H54 (cell line): ENCODE measurements at regions not wholly inside any gene's neighbourhood (a gene's known extent, or its start where the extent isn't known, plus 50 kb on each side); places are given as distances from the start of the nearest gene placed in this dataset.
"Not testable (repeated sequence)": the region's sequence is repeated elsewhere in the genome, so short reads cannot be mapped to it uniquely, and the experiment has no call there.

ENCODE experiments used
- DNase-seq: peaks from one replicate; pipeline ENCODE4 v3.0.0; 2011; ENCODE audit warnings: low spot score, mixed read lengths; ENCODE audit not compliant: insufficient read length
- FAIRE-seq: peaks from 3 replicates; lab custom pipeline; 2011; peaks lifted over from hg19 to GRCh38; lab: Jason Lieb, UNC
- POLR2A ChIP-seq: IDR thresholded peaks from 2 replicates; pipeline ENCODE4 v1.6.1; 2011; ENCODE audit warnings: low read depth, mild to moderate bottlenecking, low read length

DNA sequence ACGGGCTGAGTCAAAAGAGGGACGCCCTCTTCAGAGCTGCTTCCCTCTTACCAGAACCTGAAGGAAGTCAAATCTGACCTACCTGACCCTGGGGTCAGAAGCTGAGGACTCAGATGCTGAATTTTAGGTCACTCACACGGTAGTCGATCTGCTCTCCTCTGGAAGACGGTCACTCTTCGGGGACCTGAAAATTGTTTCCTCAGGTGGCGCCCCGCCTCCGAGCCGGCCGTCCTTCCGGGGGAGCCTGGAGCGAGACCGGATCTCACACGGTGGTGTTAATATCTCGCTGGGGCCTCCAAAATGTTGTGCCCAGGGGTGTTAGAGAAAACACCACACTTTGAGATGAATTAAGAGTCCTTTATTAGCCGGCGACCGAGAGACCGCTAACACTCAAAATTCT lies 737.2 kb downstream of the SI start:
- no peak for TF ChIP-seq POLR2A
- FAIRE-seq (no peak), DNase-seq (no peak)

DNA sequence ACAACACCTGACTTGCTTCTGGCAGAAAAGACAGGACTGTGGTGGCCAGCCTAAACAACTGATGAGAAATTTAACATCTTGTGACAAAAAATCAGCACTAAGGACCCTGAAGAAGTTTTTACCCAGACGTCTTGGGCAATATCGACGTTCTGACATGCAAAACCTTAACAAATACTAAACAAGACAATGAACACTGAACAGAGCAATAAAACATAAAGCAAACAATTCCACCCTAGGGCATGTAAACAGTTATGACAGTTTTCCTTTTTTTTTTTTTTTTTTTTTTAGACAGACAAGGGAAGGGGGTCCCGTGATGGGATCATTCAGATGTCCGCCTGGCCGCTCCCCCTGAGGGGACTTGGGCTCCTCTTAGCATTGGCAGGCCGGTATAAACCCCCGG lies 738.0 kb downstream of the SI start:
- no peak for FAIRE-seq
- no peak for DNase-seq
- no peak for TF ChIP-seq POLR2A

DNA sequence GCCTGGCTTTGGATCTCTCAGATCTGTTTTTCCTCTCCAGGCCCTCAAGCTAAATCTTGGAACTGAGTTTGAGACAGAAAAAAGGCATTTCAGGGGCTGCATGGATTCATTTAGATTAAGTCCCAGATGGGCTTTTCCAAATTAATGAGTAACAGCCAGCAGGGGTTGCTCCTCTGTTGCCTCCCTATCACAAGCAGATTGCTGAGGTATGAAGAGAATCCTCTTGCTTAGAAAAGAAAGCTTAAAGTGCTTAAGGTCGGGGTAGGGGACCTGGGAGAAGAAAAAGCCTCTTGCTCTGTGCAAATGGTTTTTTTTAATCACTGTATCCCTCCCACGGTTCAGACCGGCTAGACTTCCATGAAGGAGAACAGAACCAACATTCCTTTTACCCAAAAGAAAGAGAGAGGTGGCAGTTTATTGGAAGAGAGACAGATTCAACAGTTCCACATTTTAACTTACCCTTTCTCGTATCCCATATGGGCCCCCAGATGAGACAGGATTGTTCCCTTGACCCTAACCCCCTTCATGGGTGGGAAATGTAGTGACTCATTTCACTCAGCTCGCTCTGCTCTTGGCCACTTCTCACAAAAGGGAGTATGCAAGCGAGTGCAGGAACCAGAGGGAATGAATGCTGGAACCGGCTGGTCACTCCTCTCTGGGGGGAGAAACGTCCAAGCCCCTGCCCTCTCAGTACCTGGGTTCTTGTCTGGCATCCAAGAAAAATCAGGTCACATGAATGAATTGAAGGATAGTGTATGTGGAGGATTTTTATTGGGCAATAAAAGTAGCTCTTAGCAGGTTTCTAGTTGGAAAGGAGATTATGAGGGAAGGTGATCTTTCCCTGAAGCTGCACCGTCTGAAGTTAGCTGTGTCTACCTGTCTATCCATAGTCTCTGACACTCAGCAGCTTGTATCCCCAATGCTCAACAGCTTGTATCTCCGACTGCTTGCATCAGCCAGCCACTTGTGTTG lies 745.2 kb downstream of the SI start:
- TF ChIP-seq POLR2A = no peak
- no peak for DNase-seq
- no peak for FAIRE-seq

DNA sequence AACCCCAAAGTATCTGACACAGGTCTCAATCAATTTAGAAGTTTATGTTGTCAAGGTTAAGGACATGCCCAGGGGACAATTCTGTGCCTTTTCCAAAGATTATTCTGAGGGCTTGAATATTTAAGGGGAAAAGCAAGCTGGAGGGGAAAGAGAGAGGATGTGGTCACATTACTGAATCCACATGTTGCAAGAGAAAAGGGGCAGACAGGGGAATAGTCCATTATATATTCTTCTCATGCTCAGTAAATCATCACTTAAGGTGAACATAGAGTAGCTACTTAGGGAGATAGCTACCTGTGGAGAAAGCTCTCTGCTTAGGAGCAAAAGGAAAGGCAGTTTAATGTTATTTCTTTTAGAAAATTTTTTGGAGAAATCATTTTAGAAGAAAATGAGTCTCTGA lies 751.6 kb downstream of the SI start:
- no peak for TF ChIP-seq POLR2A
- no peak for FAIRE-seq
- DNase-seq = no peak

DNA sequence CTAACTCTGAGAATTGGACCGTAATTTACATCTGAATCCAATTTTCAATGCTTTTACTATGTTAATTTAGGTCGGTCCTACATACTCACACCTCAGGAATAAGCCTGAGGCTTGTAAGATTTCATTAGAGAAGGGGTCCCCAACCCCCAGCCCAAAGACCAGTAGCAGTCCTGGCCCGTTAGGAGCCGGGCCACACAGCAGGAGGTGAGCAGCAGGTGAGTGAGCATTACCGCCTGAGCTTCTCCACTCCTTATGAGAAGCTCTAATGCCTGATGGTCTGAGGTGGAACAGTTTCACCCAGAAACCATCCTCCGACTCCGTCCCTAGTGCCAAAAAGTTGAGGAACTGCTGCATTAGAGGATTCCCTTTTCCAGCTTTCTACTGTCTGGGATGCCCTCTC lies 757.3 kb downstream of the SI start:
- TF ChIP-seq POLR2A = no peak
- DNase-seq (no peak), FAIRE-seq (no peak)

DNA sequence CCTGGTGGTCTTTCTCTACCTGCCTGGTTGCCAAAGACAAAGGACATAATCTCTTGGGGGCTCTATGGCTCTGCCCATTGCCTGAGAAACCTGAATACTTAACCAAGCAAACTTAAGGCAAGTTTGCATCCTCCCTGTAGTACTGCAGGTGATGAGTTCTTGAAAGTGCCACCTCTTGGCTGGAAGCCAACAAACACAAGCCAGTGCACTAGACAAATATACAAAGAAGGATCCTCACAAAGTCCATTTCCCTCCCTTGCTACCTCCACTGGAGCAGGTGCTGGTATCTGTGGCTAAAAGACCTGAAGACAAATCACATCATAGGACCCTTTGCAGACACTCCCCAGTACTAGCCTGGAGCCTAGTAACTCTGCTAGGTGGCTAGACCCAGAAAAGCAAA lies 772.3 kb downstream of the SI start:
- no peak for DNase-seq
- no peak for FAIRE-seq
- TF ChIP-seq POLR2A = no peak

DNA sequence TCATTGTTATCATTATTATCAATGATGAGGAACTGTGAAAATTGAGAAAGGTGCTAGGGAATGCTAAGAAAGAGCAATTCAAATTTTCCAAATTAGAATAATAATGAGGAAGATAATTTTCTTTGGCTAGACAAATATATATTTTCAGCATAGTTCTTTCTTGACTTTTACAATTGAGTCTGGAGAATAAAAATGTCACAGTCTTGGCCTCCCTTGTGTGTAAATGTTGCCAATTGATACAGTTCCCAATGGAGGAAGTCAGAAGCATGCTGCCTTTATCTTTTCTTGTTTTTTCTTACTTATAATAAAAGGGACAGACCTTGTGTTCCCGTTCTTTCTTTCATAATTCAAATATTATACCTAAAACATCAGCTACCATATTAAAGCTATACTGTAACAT lies 774.4 kb downstream of the SI start:
- FAIRE-seq (no peak), DNase-seq (no peak)
- TF ChIP-seq POLR2A = no peak

DNA sequence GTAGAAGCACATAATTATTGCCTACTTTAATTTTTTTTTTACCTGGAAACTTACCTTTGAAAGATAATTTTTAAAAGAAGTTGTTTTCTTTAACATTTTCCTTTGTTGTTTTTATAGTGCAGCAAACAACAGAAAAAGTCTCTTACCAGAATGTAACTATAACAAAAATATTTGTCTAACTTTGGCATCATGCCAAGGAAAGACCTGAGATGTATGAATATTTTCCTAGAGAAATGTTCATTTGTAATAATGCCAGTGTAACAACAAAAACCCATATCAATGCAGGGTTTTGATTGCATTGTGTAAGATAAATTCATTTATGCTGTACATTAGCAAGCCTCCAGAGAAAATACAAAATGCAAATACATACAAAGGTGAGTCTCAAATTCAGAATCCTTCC lies 775.7 kb downstream of the SI start:
- DNase-seq (no peak), FAIRE-seq (no peak)
- TF ChIP-seq POLR2A = no peak

DNA sequence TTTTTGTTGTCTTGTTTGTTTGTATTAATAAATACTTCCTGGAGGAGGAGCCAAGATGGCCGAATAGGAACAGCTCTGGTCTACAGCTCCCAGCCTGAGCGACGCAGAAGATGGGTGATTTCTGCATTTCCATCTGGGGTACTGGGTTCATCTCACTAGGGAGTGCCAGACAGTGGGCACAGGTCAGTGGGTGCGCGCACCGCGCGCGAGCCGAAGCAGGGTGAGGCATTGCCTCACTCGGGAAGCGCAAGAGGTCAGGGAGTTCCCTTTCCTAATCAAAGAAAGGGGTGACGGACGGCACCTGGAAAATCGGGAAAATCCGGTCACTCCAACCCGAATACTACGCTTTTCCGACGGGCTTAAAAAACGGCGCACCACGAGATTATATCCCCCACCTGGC lies 786.8 kb downstream of the SI start:
- DNase-seq, FAIRE-seq: not testable (repeated sequence)

DNA sequence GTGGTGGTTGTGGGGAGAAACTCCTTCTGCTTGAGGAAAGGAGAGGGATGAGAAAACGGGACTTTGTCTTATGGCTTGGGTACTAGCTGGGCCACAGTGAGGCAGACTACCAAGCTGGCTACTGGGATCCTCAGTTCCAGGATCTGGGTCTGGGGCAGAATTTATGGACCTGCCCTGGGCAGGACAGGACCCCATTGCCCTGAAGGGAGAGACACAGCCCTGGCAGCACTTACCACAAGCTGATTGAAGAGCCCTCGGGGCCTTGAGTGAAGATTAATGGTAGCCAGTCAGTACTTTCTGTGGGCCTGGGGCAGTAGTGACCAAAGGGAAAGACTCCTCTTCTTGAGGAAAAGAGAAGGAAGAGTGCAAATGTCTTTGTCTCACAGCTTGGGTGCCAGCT lies 799.7 kb downstream of the SI start:
- DNase-seq = no peak
- TF ChIP-seq POLR2A = no peak
- FAIRE-seq = no peak

DNA sequence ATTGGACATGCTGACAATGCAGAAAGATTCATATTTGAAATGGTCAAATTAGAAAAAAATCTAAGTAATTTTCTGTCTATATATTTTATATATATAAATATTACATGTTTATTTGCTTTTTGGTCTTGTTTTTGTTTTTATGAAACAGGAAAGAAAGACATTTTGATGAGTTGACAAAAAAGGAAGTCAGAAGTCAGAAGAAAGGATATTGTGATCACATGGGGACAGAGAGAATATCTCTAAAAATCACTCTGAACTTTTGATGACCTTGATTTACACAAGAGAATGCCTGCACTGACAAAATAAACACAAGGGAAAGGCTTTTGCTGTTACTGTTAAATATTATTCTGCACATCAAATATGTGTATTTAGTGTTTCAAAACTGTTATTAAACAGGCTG lies 811.2 kb downstream of the SI start:
- no peak for TF ChIP-seq POLR2A
- DNase-seq (no peak), FAIRE-seq (no peak)

DNA sequence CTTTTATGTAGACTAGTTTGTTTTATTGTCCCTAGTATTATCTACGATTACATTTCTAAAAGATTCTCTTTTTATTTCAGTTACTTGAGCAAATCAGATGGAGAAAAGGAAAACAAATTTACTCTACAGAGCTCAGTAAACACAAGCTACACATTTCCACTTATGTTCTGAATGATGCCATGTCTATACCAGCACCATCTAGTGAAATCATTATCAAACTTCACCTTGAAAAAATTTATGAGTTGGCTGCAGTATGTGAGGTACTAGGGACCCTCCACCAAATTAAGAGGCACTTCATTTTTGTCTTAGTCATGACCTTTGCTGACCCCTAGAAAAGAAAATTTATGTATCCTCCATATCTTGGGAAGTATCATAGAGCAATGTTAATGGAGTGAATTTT lies 827.4 kb downstream of the SI start:
- FAIRE-seq = no peak
- DNase-seq = no peak
- no peak for TF ChIP-seq POLR2A

DNA sequence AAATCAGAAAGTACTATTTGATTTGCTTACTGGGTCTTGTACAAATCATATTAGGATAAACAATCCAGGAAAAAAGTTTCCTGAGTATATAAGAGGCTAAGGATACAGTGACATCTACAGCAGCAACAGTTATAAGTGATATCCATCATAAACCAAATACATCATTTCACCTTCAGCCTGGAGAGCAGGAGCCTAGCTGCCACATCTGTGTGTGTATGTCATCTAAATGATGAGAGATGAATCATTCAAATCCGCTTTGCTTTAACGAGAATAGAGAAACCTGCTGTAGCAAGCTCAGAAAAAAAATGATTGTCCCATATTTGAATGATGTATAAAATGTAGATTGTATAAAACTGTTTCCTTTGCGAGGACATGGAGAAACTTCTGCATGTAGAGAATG lies 841.4 kb downstream of the SI start:
- no peak for TF ChIP-seq POLR2A
- peak; percentile 23 for FAIRE-seq
- DNase-seq = no peak

DNA sequence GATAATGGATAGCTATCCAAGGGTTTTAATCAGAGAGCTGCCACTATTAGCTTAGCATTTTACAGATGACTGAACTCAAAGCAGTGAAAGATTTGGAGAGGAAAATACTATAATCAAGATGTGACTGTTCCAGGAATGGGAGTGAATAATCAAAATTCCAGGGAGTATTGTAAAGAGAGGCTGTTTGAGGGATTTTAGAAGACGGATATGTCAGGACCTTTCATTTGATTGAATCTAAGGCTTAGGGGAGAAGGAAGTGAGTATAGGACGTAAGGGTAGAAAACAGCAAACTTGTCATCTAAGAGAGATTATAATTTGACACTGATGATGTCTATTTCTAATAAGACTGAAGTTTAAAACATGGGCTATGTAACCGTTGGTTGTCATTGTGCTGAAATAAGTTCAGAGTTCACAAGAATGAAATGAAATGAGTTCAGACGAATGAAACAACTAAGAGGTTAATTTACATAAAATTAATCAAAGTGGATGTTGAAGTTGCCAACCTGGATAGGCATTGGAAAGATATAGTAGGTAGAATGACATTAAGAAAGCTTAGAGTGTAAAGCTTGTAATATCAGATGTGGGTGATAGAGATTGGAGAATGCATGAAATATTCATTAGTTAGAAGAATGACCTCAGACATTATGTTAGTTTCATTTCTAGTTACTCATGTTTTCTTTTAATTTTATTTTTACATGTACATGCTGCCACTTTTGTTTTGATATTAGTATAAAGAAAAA lies 842.8 kb downstream of the SI start:
- FAIRE-seq = peak; percentile 27
- no peak for DNase-seq
- no peak for TF ChIP-seq POLR2A
